GM12865 (cell line): ENCODE measurements at regions not wholly inside any gene's neighbourhood (a gene's known extent, or its start where the extent isn't known, plus 50 kb on each side); places are given as distances from the start of the nearest gene placed in this dataset.

Experiments
- DNase-seq: peaks from one replicate; pipeline ENCODE4 v3.0.0; 2010; ENCODE audit warnings: low read depth
- H3K4me3 ChIP-seq: 2 replicates; pipeline ENCODE4 v1.5.1; 2011; ENCODE audit warnings: mild to moderate bottlenecking, low read depth, low read length, control low read depth
- TF ChIP-seq, protein P1 (sequence below): IDR thresholded peaks from 2 replicates; pipeline ENCODE4 v1.5.1; 2011; ENCODE audit warnings: low read length, control low read depth, low read depth, inconsistent platforms; ENCODE audit not compliant: insufficient read depth; ENCODE audit errors: missing control alignments

DNA sequence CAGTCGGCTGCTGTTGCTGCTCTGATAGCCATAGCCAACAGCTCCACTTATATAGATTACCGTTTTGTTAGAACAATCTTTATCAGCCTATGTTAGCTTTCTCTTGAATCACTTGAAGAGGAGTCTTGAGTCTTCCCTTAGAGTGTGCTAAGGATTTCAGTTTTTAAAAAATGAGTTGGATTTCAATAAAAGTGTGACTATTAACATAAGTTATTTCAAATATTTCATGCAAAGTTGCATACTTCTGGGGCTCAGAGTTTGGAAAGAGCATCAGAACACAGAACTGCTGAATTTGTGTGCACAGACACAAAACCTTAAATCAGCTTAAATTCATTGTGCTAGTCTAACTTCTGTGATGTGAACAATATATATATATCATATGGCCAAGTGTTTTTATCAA, 174.7 kb downstream of the MTX2 start:
- no peak overlapping the region for H3K4me3 ChIP-seq
- TF ChIP-seq, protein P1, sequence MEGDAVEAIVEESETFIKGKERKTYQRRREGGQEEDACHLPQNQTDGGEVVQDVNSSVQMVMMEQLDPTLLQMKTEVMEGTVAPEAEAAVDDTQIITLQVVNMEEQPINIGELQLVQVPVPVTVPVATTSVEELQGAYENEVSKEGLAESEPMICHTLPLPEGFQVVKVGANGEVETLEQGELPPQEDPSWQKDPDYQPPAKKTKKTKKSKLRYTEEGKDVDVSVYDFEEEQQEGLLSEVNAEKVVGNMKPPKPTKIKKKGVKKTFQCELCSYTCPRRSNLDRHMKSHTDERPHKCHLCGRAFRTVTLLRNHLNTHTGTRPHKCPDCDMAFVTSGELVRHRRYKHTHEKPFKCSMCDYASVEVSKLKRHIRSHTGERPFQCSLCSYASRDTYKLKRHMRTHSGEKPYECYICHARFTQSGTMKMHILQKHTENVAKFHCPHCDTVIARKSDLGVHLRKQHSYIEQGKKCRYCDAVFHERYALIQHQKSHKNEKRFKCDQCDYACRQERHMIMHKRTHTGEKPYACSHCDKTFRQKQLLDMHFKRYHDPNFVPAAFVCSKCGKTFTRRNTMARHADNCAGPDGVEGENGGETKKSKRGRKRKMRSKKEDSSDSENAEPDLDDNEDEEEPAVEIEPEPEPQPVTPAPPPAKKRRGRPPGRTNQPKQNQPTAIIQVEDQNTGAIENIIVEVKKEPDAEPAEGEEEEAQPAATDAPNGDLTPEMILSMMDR: no peak
- DNase-seq: no peak

DNA sequence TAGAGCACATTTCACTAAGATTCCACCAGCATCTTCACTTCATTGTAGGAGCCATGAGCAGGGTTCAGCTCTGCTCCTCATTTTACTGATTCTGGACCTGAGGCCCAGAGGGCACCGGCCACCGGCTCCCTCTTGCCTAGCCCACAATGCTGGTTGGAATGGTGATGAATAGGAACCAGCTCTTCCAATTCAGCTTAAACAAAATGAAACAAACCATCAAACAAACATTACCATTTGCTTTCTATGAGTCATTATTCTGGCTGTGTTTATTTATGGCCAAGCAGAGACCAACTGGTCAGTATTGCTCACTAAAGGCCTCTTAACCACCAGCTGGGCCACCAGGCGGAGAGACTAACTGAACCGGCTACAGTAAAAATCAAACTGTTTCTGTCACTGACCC, 176.7 kb downstream of the MTX2 start:
- DNase-seq: no peak
- H3K4me3 ChIP-seq: no peak overlapping the region
- TF ChIP-seq, protein P1: no peak

DNA sequence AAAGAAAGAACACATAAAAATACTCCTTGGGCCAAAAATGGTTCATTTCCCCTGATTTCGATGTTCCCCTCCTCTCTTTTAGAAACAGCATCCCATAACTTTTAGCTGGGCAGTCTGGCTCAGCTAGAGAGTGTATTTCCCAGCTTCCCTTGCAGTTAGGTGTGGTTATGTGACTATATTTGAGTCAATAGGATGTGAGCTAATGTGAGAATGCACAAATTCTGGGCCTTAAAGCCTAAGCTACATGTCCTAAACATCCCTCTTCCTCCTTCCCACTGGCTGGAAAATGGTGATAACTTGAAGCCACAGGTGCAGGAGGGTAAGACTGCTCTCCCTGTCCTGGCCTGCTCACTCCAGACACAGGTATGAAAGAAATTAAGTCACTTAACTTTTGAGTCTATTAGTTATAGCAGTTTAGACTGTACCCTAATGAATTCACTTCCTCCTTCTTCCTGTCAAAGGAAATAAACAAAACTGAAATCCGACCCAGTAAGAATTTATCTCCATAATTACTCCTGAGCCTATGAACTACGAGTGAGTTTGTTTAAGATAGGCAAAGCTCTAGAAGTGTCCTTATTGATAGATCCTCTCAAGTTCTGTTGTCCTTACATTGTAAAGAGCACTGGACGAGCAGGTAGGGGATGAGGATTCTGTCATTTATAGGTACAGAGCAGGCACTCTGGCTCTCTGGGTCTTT, 177.6 kb downstream of the MTX2 start:
- no peak overlapping the region for H3K4me3 ChIP-seq
- no peak for DNase-seq
- TF ChIP-seq, protein P1: no peak

DNA sequence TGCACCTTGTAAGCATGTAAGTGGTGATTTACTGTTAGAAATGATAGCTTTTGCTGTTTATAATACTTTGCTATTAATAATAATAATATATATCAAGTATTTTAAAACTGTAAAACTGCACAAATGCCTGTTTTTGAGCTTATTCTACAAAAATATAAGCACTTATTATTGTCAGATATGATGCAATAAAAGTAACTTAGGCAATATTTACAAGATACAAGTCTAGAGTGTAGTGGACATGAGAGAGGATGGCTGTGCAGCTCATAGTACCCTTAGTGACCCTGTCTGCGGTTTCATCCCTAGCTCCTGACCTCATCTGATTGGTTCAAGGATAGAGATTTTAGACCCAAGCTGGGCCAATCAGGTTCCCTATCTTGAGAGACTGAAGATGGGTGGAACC, 178.4 kb downstream of the MTX2 start:
- no peak for DNase-seq
- H3K4me3 ChIP-seq: no peak overlapping the region
- TF ChIP-seq, protein P1: no peak

DNA sequence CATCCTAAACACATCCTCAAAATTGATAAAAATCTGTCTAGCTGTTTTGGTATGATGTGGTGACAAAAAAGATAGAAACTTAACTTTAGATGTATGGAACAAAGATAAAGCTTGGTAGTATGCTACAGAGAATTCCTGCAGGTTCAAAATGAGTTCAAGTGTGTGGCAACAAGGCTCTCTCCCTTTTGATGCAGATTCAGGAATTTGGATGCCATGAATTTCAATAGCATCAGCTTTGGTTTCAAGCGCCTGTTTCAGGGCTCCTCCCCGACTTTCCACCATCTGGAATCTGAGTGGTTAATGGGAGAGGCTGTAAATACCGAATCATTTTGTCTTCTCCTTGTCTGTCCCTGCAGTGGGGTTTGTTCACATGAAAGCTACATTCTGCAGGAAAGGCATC, 180.6 kb downstream of the MTX2 start:
- no peak overlapping the region for H3K4me3 ChIP-seq
- no peak for DNase-seq
- TF ChIP-seq, protein P1: no peak

DNA sequence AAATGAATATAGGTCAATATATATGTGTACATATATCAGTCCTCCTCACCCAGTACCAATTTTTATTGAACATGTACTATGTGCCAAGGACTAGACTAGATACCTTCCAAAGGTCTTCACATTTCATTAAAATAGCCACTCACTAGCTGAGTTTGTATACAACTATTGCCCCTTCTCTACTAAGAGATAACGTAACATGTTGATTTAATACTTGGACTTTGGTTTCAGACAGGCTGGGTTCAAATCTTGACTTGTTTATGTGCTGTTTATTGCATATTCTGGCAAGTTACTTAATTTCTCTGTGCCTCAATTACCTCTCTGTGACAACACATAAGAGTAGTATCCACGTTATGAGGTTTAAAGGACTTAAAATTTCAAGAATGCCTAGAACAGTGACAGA, 184.5 kb downstream of the MTX2 start:
- TF ChIP-seq, protein P1: no peak
- no peak overlapping the region for H3K4me3 ChIP-seq
- no peak for DNase-seq

DNA sequence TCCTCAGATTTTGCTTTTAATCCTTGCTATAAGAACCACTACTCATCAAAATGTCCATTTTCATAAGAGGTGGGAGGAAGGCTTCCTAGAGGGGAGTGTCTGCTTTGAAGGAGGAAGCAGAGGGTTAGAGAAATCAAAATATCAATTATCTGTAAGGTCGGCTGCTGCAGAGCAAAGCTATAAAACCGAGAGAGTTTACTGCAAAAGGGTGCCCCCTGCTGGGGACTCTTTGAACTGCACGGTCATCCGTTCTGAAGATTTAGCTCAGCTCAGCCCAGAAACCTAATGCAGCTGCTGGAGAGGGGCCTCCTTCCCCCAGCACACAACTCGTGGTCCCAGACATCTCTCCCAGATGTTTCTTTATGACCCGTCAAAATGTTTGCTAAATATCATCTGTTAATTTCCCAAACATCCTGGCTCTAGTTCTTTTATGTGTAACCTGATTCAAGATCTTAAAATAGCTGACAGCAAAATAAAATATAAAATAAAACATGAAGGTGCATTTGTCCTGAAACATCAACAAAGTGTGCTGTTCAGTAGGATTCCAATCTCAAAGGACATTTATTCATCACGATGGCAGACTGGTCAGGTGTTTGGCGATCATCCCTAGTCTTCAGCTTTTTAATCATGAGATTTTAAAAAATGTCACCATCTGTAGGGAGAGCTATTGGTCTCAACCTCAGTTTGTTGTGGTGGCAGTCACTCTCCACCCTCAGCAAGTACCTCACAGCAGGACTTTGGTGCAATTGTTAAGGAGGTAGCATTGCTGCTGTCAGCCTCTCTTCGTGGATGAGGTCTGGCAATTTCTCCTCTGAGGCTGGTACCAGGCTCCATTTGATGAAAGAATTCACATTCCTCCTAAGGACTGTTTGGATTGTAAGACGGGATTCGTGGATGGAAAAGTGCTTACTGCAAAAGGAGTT, 185.9 kb downstream of the MTX2 start:
- H3K4me3 ChIP-seq: no peak overlapping the region
- TF ChIP-seq, protein P1: peak; percentile 77
- peak; percentile 76 for DNase-seq
